Pancreas (tissue), 10 donors: ENCODE measurements at regions not wholly inside any gene's neighbourhood (a gene's known extent, or its start where the extent isn't known, plus 50 kb on each side); places are given as distances from the start of the nearest gene placed in this dataset.
A peak's percentile ranks its signal among the peaks of the same experiment; 100 is the strongest.

Source experiments
- ATAC-seq, 4 donors: fragments of 200-7000 bp; cut with Tn5 transposase; one replicate each; pipeline versions ENCODE4 v1.8.0 to v1.9.1; 2020; ENCODE audit warnings: mild to moderate bottlenecking in 4 of 4, moderate library complexity in 4 of 4
- DNase-seq, 6 donors: peaks; one replicate each; pipeline ENCODE4 v3.0.0-alpha.2; 2020
- FAIRE-seq: peaks from 2 replicates; lab custom pipeline; 2012; peaks lifted over from hg19 to GRCh38; lab: Jason Lieb, UNC
- H3K27ac ChIP-seq, 4 donors: fragments of 200-600 bp; sonication (generic); 1 replicate in 3 of 4; 2 replicates in 1 of 4; pipeline versions ENCODE4 v1.5.0 to v1.8.0; 2020
- H3K27me3 ChIP-seq, 4 donors: fragments of 200-600 bp; one replicate each; pipeline ENCODE4 v1.8.0; 2021
- H3K36me3 ChIP-seq, 3 donors: fragments of 200-600 bp; sonication (generic) in 1 of 3; one replicate each; pipeline versions ENCODE4 v1.5.0 to v1.8.0; 2020 to 2021
- H3K4me1 ChIP-seq, 3 donors: fragments of 200-600 bp; one replicate each; pipeline ENCODE4 v1.8.0; 2021
- H3K4me3 ChIP-seq, 4 donors: fragments of 200-600 bp; sonication (generic) in 2 of 4; one replicate each; pipeline versions ENCODE4 v1.5.0 to v1.8.0; 2020 to 2021
- H3K9me3 ChIP-seq, 4 donors: fragments of 200-600 bp; one replicate each; pipeline ENCODE4 v1.8.0; 2021
- WGBS, 2 donors: extraction: QIAGEN DNeasy Blood & Tissue Kit; methylation state at CpG; one replicate each; pipeline ENCODE4 v1.1.7; 2013; 5-methylcytosine and 5-hydroxymethylcytosine counted together
- intact Hi-C, 3 donors: fragments of 100-400 bp; cut with DNase I; formaldehyde crosslinking; loops; one replicate each; pipeline versions ENCODE4 v1.11.1 to v1.14.2; 2022
- TF ChIP-seq, protein P1 (sequence below), 4 donors: fragments of 200-600 bp; sonication (generic) in 3 of 4; IDR thresholded peaks; one replicate each; pipeline versions ENCODE4 v1.5.0 to v1.8.0; 2021; ENCODE audit warnings: antibody characterized with exemption in 4 of 4
- donor health status: healthy with polysubstance abuse.
- donor health status: DM: no; HTN: no; CAD: no; lungs with moderate emphysema.
- donor health status: DM: no; HTN: no; CAD: no.
- donor health status: control.
- donor health status: control.
- donor health status: Bipolar disorder and iron deficiency.
- donor health status: DM: yes; HTN: yes; CAD: no.
- donor health status: DM: no; HTN: no; CAD: no.
- donor health status: DM: no; HTN: no; CAD: no.
- donor health status: DM: yes; HTN: yes; CAD: no.

DNA sequence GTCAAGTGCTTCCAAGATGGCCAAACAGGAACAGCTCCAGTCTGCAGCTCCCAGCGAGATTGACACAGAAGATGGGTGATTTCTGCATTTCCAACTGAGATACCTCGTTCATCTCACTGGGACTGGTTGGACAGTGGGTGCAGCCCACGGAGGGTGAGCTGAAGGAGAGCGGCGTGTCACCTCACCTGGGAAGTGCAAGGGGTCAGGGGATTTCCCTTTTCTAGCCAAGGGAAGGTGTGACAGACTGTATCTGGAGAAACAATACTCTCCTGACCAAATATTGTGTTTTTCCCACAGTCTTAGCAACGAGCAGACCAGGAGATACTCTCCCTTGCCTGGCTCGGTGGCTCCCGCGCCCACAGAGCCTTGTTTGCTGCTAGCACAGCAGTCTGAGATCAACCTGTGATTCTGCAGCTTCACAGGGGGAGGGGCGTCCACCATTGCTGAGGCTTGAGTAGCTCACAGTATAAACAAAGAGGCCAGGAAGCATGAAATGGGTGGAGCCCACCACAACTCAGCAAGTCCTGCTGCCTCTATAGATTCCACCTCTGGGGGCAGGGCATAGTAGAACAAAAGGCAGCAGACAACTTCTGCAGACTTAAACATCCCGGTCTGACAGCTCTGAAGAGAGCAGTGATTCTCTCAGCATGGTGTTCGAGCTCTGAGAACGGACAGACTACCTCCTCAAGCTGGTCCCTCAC, 293.5 kb upstream of the SUCLG2 start:
- no peaks in the 10 kb centered on the region for H3K4me1 ChIP-seq
- TF ChIP-seq, protein P1, sequence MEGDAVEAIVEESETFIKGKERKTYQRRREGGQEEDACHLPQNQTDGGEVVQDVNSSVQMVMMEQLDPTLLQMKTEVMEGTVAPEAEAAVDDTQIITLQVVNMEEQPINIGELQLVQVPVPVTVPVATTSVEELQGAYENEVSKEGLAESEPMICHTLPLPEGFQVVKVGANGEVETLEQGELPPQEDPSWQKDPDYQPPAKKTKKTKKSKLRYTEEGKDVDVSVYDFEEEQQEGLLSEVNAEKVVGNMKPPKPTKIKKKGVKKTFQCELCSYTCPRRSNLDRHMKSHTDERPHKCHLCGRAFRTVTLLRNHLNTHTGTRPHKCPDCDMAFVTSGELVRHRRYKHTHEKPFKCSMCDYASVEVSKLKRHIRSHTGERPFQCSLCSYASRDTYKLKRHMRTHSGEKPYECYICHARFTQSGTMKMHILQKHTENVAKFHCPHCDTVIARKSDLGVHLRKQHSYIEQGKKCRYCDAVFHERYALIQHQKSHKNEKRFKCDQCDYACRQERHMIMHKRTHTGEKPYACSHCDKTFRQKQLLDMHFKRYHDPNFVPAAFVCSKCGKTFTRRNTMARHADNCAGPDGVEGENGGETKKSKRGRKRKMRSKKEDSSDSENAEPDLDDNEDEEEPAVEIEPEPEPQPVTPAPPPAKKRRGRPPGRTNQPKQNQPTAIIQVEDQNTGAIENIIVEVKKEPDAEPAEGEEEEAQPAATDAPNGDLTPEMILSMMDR (IDR thresholded peaks at IDR 0.05) = no peak
- 39 to 47% methylated on average over 13 of the region's 13 CpGs for WGBS, 2 donors
- intact Hi-C loops = no loop called here
- no peaks in the 10 kb centered on the region for H3K27me3 ChIP-seq
- H3K27ac ChIP-seq = no peak overlapping the region
- no peak overlapping the region for H3K4me3 ChIP-seq
- ATAC-seq (peak in 1 of 4 donors; percentile 17), DNase-seq (peak in 2 of 6 donors; percentile 7 to 24), FAIRE-seq (no peak)
- H3K9me3 ChIP-seq = no peaks in the 10 kb centered on the region
- no peaks in the 10 kb centered on the region for H3K36me3 ChIP-seq

DNA sequence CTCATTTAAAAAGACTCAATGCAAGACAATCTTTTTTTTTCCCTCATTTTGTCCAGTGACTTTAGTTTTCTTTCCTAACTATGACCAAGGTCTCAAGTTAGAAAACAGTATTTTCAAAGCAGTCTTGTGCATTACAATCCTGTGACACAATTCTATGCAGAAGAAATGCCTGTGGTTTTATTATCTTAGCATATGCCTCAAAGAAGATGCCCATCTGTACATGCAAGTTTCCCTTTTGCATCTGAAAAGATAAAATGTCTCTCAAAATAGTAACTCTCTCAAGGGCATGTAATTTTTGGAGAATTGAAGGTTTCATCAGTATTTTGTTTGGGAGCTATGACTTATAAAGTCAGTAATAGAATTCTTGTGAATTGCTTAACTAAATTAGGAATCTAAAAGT, 292.0 kb upstream of the SUCLG2 start:
- no peak for DNase-seq
- no peak for ATAC-seq
- Histone ChIP-seq H3K27me3 (no peaks in the 10 kb centered on the region), H3K9me3 (no peaks in the 10 kb centered on the region), H3K27ac (no peak overlapping the region), H3K4me1 (no peaks in the 10 kb centered on the region), H3K4me3 (no peak overlapping the region), H3K36me3 (no peaks in the 10 kb centered on the region)
- intact Hi-C loops = no loop called here
- TF ChIP-seq, protein P1 (IDR thresholded peaks at IDR 0.05) = no peak
- FAIRE-seq = no peak

DNA sequence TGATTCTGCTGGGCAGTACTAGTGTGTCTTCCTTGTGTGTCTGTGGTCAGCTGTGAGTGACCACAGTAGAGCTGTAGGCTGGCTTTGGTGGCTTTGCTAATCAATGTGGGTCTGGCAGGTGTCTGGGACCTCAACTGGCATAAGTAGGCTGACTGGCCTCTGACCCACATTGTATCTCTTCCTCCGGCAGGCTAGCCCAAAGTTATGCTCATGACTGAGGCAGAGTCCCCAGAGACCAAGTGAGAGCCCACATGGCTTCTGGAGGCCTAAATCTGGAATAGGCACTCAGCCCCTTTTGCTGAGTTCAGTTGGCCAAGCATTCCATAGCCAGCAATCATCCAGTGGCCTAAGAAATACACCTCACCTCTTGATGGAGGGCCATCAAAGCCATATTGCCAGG, 289.1 kb upstream of the SUCLG2 start:
- 92 to 93% methylated on average over 1 of the region's 1 CpG for WGBS, 2 donors
- intact Hi-C loops = no loop called here
- H3K36me3 ChIP-seq = no peaks in the 10 kb centered on the region
- no peaks in the 10 kb centered on the region for H3K9me3 ChIP-seq
- no peak overlapping the region for H3K27ac ChIP-seq
- no peak for DNase-seq
- no peak overlapping the region for H3K4me3 ChIP-seq
- no peak for FAIRE-seq
- H3K27me3 ChIP-seq = no peaks in the 10 kb centered on the region
- no peaks in the 10 kb centered on the region for H3K4me1 ChIP-seq
- TF ChIP-seq, protein P1 (IDR thresholded peaks at IDR 0.05) = no peak
- ATAC-seq = no peak

DNA sequence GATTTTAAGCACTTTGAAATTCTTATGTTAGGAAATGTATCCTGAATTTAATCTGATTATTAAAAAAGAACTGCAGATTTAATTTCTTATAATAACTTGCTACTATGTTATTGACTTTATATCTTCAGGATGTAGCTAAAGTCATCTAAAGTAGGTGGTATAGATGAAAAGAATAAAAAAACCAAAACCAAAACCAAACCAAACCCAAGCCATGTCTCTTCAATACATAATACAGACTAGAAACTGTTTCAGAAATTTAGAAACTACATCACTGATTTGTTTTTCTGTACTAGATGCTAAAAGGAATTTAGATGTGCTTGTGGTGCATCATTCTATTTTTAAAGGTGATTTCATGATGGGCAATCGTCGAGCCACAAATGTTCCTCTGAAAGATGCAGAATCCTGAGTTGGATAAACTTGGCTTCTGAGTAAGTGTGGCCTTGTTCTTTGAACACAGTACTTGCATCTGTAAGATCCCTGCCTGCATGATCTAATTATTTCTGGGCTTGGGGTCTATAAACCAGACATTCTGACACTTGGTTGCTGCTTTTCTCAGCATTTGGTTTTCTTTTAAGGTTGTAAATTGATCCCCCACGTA, 287.1 kb upstream of the SUCLG2 start:
- H3K4me3 ChIP-seq = no peak overlapping the region
- TF ChIP-seq, protein P1 (IDR thresholded peaks at IDR 0.05) = no peak
- H3K4me1 ChIP-seq = no peaks in the 10 kb centered on the region
- H3K27me3 ChIP-seq = no peaks in the 10 kb centered on the region
- no peak overlapping the region for H3K27ac ChIP-seq
- H3K9me3 ChIP-seq = no peaks in the 10 kb centered on the region
- FAIRE-seq (no peak), DNase-seq (no peak), ATAC-seq (no peak)
- WGBS, 2 donors = 79 to 91% methylated on average over 3 of the region's 3 CpGs
- no peaks in the 10 kb centered on the region for H3K36me3 ChIP-seq
- intact Hi-C loops = no loop called here
